HCEC 1CT (cell line): ENCODE measurements at regions not wholly inside any gene's neighbourhood (a gene's known extent, or its start where the extent isn't known, plus 50 kb on each side); places are given as distances from the start of the nearest gene placed in this dataset.

Source experiments
- DNase-seq: peaks from one replicate; pipeline ENCODE4 v3.0.0-alpha.2; 2017

- DNase-seq, result no peak
Observed at GRCh38 chrX:39851745-39852455, 245.9 kb downstream of the BCOR start.

GRCh38 chrX:39852491-39852890 lies 245.3 kb downstream of the BCOR start:
- DNase-seq, result no peak

DNA sequence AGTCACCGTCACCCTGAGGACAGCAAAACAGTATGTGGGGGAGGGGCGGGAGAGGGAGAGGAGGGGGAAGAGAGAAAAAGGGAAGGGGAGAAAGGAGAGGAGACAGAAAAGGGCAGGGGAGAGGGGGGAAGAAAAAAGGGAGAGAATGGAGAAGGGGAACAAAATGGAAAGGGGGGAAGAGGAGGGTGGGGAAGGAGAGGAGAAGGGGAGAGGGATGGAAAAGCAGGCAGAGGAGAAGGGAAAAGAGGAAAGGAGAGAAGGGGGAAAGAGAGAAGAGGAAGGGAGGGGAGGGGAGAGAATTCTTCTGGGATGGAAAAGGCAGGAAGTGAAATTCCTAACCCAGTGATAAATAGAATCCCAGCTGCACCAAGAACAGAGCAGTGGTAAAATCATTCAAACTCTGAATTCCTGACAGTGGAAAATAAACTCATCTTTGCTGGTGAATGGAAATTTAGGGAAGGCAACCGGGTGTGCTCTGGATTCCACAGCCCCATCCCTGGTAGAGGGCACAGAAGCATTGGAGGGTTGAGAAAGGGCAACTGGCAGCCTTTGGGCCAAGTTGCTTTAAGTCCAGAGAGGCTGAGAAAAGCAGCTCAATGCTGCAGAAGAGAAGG lies 244.2 kb downstream of the BCOR start:
- DNase-seq, result no peak

GRCh38 chrX:39854772-39855747 lies 242.7 kb downstream of the BCOR start:
- DNase-seq, result no peak

DNA sequence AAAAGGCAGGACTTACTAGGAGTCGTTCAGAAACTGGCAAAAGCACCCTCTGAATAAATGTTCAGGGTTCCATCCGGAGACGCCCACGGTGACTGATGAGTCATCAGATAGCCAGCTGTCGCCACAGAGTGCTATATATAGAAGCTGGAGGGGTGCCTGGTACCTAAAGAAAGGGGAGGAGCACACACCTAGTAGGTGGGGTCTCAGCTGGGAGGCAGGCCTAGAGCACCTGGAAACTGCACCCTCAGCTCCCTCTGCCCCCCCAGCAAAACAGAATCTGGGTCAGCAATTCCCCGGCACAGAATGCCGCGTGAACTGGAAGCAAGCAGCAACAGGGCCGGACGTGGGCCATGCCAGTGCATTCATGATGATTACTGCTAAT lies 242.0 kb downstream of the BCOR start:
- peak; percentile 40 for DNase-seq

- no peak for DNase-seq
Observed at GRCh38 chrX:39856472-39857121, 241.2 kb downstream of the BCOR start.

DNA sequence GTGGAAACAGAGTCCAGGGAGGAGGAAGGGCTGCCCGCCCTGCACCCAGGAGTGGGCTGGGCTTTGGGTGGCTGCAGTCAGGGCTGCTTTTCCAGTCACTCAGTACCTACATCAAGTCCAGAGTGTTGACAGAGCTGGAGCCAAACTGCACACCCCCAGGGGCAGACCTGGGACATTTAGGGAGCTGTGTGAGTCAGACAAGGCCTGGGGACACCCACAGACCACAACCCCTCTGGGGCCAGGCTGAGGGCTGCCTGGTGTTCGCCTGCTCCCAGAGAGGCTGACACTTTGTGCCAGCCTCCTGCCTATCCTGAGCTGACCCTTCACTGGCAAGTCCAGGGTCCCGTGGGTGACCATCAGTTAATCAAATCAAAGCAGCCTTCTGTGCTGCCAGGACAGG lies 240.0 kb downstream of the BCOR start:
- DNase-seq, result no peak

DNA sequence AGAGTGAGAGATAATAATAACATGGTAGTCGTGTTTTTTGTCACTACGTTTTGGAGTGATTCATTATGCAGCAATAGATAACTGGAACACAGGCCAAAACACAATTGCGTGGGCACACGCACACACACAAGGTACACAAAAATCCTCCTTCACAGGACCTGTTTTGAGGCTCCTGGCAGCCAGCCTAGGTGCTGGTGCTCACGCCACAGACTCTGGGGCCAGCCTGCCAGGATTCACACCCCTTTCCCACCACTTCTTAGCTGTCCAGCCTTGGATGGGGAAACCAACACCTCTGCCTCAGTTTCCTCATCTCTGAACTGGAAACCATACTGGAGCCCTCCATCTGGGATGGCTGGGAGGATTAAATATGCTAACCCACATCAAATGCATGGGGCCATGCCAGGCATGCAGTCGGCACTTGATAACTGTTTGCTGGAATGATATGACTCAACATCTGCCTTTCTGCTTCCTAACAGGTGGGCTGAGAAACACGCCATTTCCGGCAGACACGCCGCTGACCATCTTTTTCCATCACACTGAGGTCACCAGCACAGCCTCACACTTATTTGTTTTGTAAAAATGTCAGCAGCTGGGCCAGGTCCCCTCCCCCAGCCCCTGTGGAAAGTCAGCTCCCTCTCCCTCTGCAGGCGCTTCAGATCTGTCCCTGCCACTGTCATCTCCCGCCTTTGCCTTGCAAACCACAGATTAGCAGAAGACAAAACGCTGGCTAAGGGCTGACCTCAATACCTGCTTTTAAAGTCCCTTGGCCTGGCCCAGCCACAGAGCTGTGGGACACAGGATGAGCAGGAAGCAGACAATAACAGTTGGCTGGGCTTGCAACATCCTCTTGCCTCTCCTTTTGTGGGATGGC lies 237.5 kb downstream of the BCOR start:
- peak; percentile 66 for DNase-seq

- no peak for DNase-seq
Observed at GRCh38 chrX:39862963-39863362, 234.8 kb downstream of the BCOR start.

- no peak for DNase-seq
Observed at GRCh38 chrX:39866229-39866628, 231.5 kb downstream of the BCOR start.

DNA sequence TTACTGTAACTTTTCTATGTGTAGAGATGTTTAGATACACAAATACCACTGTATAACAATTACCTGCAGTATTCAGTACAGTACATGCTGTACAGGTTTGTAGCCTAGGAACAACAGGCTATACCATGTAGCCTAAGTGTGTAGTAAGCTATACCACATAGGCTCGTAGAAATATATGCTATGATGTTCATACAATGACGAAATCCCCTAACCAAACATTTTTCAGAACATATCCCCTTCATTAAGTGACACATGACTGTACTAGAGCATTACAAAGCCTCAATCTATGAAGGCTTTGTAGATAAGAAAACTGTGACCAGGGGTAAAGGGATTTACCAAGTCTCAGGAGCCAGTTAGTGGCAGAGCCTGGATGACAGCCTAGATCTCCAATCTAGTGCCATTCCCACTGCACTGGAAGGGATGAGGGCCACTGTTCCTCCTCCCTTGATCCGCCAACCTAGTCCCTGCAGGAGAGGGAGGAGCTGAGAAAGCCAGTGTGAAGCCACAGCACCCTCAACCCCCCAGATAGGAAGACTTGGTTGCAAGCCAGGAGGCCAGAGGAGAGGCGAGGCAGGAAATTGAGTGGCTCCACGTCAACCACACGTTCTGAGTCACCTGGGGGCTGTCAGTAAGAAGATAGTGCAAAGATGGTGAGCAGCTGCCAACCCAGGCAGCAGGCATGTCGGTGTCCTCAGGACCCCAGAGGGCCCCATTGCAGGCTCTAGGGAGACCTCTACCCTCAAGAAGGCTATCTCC lies 227.7 kb downstream of the BCOR start:
- peak; percentile 12 for DNase-seq

DNA sequence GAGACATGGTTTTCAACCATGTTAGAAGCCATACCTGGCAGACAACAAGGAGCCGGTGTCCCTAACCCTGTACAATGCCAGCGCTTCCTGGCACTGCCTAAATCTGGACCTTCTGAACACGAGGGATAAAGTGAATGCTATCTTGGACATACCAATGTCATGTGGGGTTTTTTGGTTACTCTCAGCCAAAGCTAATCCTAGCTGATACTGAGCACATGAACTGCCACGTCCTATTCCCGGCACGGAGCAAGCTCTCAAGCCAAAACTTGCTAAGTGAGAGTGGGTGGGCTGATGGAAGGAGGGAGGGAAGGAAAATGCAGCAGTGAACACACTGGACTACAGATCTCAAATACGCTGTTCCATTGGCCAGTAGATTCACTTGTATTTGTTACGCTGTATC lies 226.1 kb downstream of the BCOR start:
- DNase-seq, result no peak

GRCh38 chrX:39873117-39873516 lies 224.6 kb downstream of the BCOR start:
- DNase-seq, result no peak

DNA sequence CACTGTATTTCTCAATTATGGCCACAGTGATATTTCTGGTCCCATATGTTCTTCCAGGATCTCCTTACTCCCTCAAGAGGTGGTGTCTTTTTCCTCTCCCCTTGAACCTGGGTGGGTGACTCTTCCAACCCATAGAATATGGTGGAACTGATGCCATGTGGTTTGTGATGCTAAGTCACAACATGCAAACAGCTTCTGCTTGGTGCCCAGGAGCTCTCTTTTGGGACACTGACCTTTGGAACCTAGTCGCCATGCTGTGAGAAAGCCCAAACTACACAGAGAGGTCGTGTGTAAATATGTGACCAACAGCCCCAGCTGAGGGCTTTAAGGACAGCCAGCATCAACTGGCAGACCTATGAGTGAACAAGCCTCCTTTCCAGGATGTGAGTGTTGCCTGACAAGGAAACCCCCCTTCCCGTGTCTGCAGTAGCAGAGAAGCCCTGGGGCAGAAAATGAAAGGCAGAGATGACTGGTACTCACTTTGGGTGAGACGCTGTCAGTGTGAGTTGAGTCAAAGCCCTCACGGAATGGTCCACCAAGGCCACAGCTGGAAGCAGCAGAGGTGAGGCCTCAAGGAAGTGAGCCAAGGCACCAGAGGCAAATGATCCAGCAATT lies 223.4 kb downstream of the BCOR start:
- no peak for DNase-seq

- no peak for DNase-seq
Observed at GRCh38 chrX:39875834-39876628, 221.7 kb downstream of the BCOR start.

DNA sequence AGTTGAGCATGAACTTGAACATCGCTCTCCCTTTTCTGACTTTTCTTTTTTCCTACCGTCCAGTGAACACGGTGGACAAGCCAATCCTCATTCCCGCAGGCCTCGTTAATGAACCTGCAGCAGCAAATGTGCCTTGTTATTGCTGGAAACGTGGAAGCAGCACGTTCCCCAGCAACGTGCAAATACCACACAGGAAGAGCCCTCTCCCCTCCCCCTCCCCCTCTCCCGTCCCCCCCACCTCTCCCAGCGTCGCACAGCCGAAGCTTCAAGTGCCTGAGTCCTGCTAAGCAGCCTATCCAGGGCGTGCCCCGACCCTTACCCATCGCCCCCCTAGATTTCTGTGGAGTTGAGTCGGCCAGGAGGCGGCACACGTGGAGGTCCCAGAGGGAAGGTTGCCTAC lies 219.9 kb downstream of the BCOR start:
- no peak for DNase-seq

DNA sequence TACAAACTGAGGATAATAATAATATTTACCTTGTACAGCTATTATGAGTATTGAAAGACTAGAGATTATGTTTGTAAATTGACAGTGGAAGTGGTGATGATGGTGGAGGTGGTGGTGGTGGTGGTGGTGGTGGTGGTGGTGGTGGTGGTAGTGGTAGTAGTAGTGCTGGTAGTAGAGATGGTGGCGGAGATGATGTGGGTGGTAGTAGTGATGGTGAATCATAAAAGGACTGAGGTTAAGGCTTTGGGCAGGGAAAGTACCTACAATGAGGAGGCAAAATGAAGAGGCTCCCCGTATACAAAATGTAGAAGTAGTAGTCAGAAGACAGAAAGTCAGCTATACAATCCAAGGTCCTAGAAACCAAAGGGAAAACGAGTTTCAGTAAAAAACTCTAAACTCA lies 214.1 kb downstream of the BCOR start:
- DNase-seq, result no peak

GRCh38 chrX:39886282-39886681 lies 211.5 kb downstream of the BCOR start:
- no peak for DNase-seq

GRCh38 chrX:39888730-39889129 lies 209.0 kb downstream of the BCOR start:
- no peak for DNase-seq

DNA sequence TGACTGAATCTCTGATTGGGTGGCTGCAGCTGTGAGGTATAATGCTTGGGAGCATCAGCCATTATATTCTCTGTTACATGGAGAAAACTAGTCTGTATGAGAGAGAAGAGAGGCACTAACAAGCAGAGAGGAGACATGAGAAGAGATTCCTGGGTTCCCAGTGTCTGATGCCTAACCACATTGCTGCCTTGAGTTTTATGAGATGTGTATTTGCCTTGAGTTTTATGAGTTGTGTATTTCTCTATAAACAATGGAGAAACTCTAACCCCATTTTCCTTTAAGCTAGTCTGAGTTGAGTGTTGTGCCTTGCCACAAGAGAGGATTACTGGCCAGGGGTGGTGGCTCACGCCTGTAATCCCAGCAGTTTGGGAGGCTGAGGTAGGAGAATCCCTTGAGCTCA lies 208.1 kb downstream of the BCOR start:
- no peak for DNase-seq
